A673 (cell line): ENCODE measurements at regions not wholly inside any gene's neighbourhood (a gene's known extent, or its start where the extent isn't known, plus 50 kb on each side); places are given as distances from the start of the nearest gene placed in this dataset.

Source experiments
- CTCF ChIP-seq: fragments of 300-800, 200-600 bp; sonication (generic); conservative IDR thresholded peaks from 2 replicates; pipeline ENCODE4 v1.5.1; 2017; ENCODE audit warnings: low read depth, mild to moderate bottlenecking, antibody characterized with exemption, low read length, moderate library complexity, mixed read lengths
- EZH2 ChIP-seq: fragments of 200-600 bp; sonication (generic); IDR thresholded peaks from 2 replicates; pipeline ENCODE4 v1.6.1; 2017; ENCODE audit warnings: borderline replicate concordance, low read depth, mild to moderate bottlenecking, mixed read lengths, antibody characterized with exemption, low read length; ENCODE audit not compliant: poor library complexity, severe bottlenecking

- TF ChIP-seq CTCF (no peak), EZH2 (no peak)
These were observed 159.2 kb downstream of the PAWR start for GRCh38 chr12:79531518-79531917.
